Endodermal cell (in vitro differentiated cells): ENCODE measurements at regions not wholly inside any gene's neighbourhood (a gene's known extent, or its start where the extent isn't known, plus 50 kb on each side); places are given as distances from the start of the nearest gene placed in this dataset.

Experiments used
- DNase-seq: peaks from one replicate; pipeline ENCODE4 v3.0.0-alpha.2; 2017
- H3K27ac ChIP-seq: 2 replicates; pipeline ENCODE4 v1.5.1; 2013; ENCODE audit warnings: mild to moderate bottlenecking, low read depth, low read length, moderate library complexity
- H3K27me3 ChIP-seq: 2 replicates; pipeline ENCODE4 v1.6.1; 2013; ENCODE audit warnings: mild to moderate bottlenecking, low read length, moderate library complexity; ENCODE audit not compliant: insufficient read depth, control insufficient read depth, poor library complexity, severe bottlenecking
- H3K36me3 ChIP-seq: 2 replicates; pipeline ENCODE4 v1.7.0; 2013; ENCODE audit warnings: mild to moderate bottlenecking, low read length, moderate library complexity; ENCODE audit not compliant: control insufficient read depth, insufficient read depth
- H3K4me1 ChIP-seq: one replicate; pipeline ENCODE4 v1.7.0; 2013; ENCODE audit warnings: low read length; ENCODE audit not compliant: control insufficient read depth, insufficient read depth
- H3K4me3 ChIP-seq: 2 replicates; pipeline ENCODE4 v1.5.1; 2013; ENCODE audit warnings: mild to moderate bottlenecking, low read length, moderate library complexity
- H3K9ac ChIP-seq: 2 replicates; pipeline ENCODE4 v1.6.1; 2013; ENCODE audit warnings: mild to moderate bottlenecking, low read length, moderate library complexity; ENCODE audit not compliant: poor library complexity, severe bottlenecking; ENCODE audit errors: extremely low read depth
- H3K9me3 ChIP-seq: 2 replicates; pipeline ENCODE4 v1.6.1; 2013; ENCODE audit warnings: mild to moderate bottlenecking, low read length, moderate library complexity; ENCODE audit not compliant: control insufficient read depth
- H3K27ac Mint-ChIP-seq: 2 replicates; pipeline ENCODE4 v1.8.0; 2020; ENCODE audit warnings: mixed read lengths
- H3K27me3 Mint-ChIP-seq: 2 replicates; pipeline ENCODE4 v1.8.0; 2021; ENCODE audit warnings: mild to moderate bottlenecking, mixed read lengths; ENCODE audit not compliant: insufficient read depth
- H3K36me3 Mint-ChIP-seq: 2 replicates; pipeline ENCODE4 v1.8.0; 2020; ENCODE audit warnings: low read depth, mixed read lengths
- H3K4me1 Mint-ChIP-seq: 2 replicates; pipeline ENCODE4 v1.8.0; 2020; ENCODE audit warnings: mixed read lengths
- H3K4me3 Mint-ChIP-seq: 2 replicates; pipeline ENCODE4 v1.8.0; 2020; ENCODE audit warnings: mild to moderate bottlenecking, moderate library complexity, mixed read lengths
- H3K9me3 Mint-ChIP-seq: 2 replicates; pipeline ENCODE4 v1.8.0; 2020; ENCODE audit warnings: mild to moderate bottlenecking, mixed read lengths
- WGBS, 2 experiments: methylation state at CpG; one replicate each; pipeline versions ENCODE4 v1.1.5 to v1.1.7; 2013; ENCODE audit warnings: missing lambda C conversion rate in 2 of 2, mixed read lengths in 1 of 2; ENCODE audit not compliant: insufficient coverage in 1 of 2, insufficient read length in 1 of 2; 5-methylcytosine and 5-hydroxymethylcytosine counted together
- TF ChIP-seq, protein P1 (sequence below): fragments of 200-600 bp; sonication (generic); conservative IDR thresholded peaks from 2 replicates; pipeline ENCODE4 v1.5.0; 2021; ENCODE audit warnings: antibody characterized with exemption, mild to moderate bottlenecking

DNA sequence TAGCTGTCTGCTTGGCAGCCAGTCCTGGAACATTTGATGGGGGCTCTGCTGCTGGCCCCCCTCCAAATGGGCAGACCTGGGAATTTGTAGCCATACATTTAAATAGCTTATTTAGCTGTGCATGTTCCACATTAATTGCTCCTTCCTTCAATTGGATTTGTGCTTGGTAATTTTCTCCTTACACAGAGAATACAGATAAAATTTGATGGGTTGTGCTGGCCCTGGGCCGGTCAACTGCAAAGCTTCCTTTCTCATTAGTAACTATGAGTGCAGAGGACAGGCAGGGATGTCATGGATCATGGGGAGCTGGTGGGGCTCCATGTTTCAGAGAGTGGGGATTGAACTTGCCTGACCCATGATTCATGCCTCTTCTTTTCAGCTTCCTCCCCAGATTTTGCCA lies 201.5 kb upstream of the GHITM start:
- Mint-ChIP-seq H3K36me3 (no peaks in the 10 kb centered on the region), H3K4me1 (peaks cover 15% of the 10 kb centered on the region), H3K9me3 (no peaks in the 10 kb centered on the region), H3K4me3 (no peak overlapping the region), H3K27me3 (no peaks in the 10 kb centered on the region), H3K27ac (no peak overlapping the region)
- Histone ChIP-seq H3K27me3 (no peaks in the 10 kb centered on the region), H3K36me3 (no peaks in the 10 kb centered on the region), H3K27ac (no peak overlapping the region), H3K4me3 (no peak overlapping the region), H3K9me3 (no peaks in the 10 kb centered on the region), H3K9ac (no peak overlapping the region), H3K4me1 (no peaks in the 10 kb centered on the region)
- no peak for DNase-seq
- TF ChIP-seq, protein P1, sequence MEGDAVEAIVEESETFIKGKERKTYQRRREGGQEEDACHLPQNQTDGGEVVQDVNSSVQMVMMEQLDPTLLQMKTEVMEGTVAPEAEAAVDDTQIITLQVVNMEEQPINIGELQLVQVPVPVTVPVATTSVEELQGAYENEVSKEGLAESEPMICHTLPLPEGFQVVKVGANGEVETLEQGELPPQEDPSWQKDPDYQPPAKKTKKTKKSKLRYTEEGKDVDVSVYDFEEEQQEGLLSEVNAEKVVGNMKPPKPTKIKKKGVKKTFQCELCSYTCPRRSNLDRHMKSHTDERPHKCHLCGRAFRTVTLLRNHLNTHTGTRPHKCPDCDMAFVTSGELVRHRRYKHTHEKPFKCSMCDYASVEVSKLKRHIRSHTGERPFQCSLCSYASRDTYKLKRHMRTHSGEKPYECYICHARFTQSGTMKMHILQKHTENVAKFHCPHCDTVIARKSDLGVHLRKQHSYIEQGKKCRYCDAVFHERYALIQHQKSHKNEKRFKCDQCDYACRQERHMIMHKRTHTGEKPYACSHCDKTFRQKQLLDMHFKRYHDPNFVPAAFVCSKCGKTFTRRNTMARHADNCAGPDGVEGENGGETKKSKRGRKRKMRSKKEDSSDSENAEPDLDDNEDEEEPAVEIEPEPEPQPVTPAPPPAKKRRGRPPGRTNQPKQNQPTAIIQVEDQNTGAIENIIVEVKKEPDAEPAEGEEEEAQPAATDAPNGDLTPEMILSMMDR, result no peak
- WGBS, 2 experiments, result 93% methylated on average over 1 of the region's 1 CpG; no CpG with 5 or more reads in 1 of the 2 experiments

DNA sequence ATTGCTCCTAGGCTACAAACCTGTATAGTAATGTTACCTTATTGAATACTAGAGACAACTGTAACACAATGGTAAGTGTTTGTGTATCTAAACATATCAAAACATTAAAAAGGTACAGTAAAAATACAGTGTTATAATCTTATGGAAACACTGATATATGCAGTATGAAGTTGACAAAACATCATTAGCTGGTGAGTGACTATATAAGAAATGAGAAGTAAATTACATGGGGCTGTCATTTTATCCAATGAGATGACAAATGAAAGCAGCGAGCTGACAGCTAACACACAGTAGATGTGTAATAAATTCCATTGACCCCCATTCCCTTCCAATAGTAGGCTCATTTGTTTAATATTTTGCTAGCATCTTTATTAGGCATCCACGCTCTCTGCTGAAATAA lies 198.1 kb upstream of the GHITM start:
- no peaks in the 10 kb centered on the region for H3K36me3 Mint-ChIP-seq
- no peak overlapping the region for H3K9ac ChIP-seq
- no peak overlapping the region for H3K27ac ChIP-seq
- no peak for DNase-seq
- H3K36me3 ChIP-seq, result no peaks in the 10 kb centered on the region
- no peaks in the 10 kb centered on the region for H3K27me3 ChIP-seq
- 91 to 100% methylated on average over 1 to 2 of the region's 2 CpGs for WGBS, 2 experiments
- peaks cover 11% of the 10 kb centered on the region for H3K4me1 Mint-ChIP-seq
- H3K9me3 ChIP-seq, result no peaks in the 10 kb centered on the region
- no peaks in the 10 kb centered on the region for H3K9me3 Mint-ChIP-seq
- H3K4me3 ChIP-seq, result no peak overlapping the region
- no peaks in the 10 kb centered on the region for H3K4me1 ChIP-seq
- TF ChIP-seq, protein P1, result no peak
- H3K27ac Mint-ChIP-seq, result no peak overlapping the region
- no peaks in the 10 kb centered on the region for H3K27me3 Mint-ChIP-seq
- no peak overlapping the region for H3K4me3 Mint-ChIP-seq

DNA sequence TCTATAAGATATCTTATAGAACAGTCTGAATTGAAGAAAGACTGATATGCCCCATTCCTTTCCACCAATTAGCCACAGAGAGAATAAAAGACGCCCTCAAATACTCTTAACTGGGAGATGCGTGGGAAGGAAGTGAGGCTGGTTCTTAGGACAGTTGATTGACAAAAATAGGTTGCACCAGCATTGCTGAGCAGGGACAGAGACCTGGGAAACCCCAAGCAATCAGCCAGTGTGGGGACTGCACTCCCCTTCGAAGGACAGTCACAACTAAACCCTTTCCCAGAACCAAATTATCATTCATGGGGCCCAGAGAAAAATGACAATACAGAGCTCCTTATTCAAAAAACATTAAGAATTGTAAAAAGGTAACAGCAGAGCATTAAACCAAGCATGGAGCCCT lies 196.9 kb upstream of the GHITM start:
- no peak overlapping the region for H3K27ac Mint-ChIP-seq
- Histone ChIP-seq H3K4me1 (no peaks in the 10 kb centered on the region), H3K9ac (no peak overlapping the region), H3K9me3 (no peaks in the 10 kb centered on the region), H3K4me3 (no peak overlapping the region), H3K36me3 (no peaks in the 10 kb centered on the region), H3K27ac (no peak overlapping the region), H3K27me3 (no peaks in the 10 kb centered on the region)
- H3K27me3 Mint-ChIP-seq, result no peaks in the 10 kb centered on the region
- peaks cover 11% of the 10 kb centered on the region for H3K4me1 Mint-ChIP-seq
- TF ChIP-seq, protein P1, result no peak
- no peaks in the 10 kb centered on the region for H3K9me3 Mint-ChIP-seq
- H3K36me3 Mint-ChIP-seq, result no peaks in the 10 kb centered on the region
- H3K4me3 Mint-ChIP-seq, result no peak overlapping the region
- 79 to 93% methylated on average over 2 to 3 of the region's 3 CpGs for WGBS, 2 experiments
- DNase-seq, result no peak
